Trophoblast cell (in vitro differentiated cells and primary cell): ENCODE measurements at regions not wholly inside any gene's neighbourhood (a gene's known extent, or its start where the extent isn't known, plus 50 kb on each side); places are given as distances from the start of the nearest gene placed in this dataset.
A peak's percentile ranks its signal among the peaks of the same experiment; 100 is the strongest.

ENCODE experiments used
- DNase-seq, 2 donors: peaks; one replicate each; pipeline ENCODE4 v3.0.0-alpha.2; 2016
- H2AFZ ChIP-seq: 2 replicates; pipeline ENCODE4 v1.6.1; 2013; ENCODE audit warnings: low read length, moderate library complexity, mild to moderate bottlenecking; ENCODE audit not compliant: insufficient read depth, poor library complexity
- H2AK5ac ChIP-seq: 2 replicates; pipeline ENCODE4 v1.6.1; 2013; ENCODE audit warnings: mild to moderate bottlenecking, low read length
- H2BK120ac ChIP-seq: 2 replicates; pipeline ENCODE4 v1.6.1; 2013; ENCODE audit warnings: low read length, mild to moderate bottlenecking, moderate library complexity; ENCODE audit not compliant: insufficient read depth, poor library complexity
- H2BK12ac ChIP-seq: 2 replicates; pipeline ENCODE4 v1.6.1; 2013; ENCODE audit warnings: mild to moderate bottlenecking, low read length, moderate library complexity
- H2BK5ac ChIP-seq: 2 replicates; pipeline ENCODE4 v1.6.1; 2013; ENCODE audit warnings: low read length, low read depth, moderate library complexity, mild to moderate bottlenecking; ENCODE audit not compliant: poor library complexity
- H3K14ac ChIP-seq: 2 replicates; pipeline ENCODE4 v1.6.1; 2013; ENCODE audit warnings: mild to moderate bottlenecking, low read length
- H3K18ac ChIP-seq: 2 replicates; pipeline ENCODE4 v1.6.1; 2013; ENCODE audit warnings: mild to moderate bottlenecking, low read length
- H3K23ac ChIP-seq: 2 replicates; pipeline ENCODE4 v1.6.1; 2013; ENCODE audit warnings: low read length
- H3K27ac ChIP-seq: 2 replicates; pipeline ENCODE4 v1.5.1; 2013; ENCODE audit warnings: low read depth, mild to moderate bottlenecking, inconsistent platforms, low read length, moderate library complexity
- H3K27me3 ChIP-seq: 2 replicates; pipeline ENCODE4 v1.6.1; 2013; ENCODE audit warnings: inconsistent platforms, mild to moderate bottlenecking, low read length, moderate library complexity; ENCODE audit not compliant: insufficient read depth
- H3K36me3 ChIP-seq, 2 experiments: 1 replicate in 1 of 2; 2 replicates in 1 of 2; pipeline ENCODE4 v1.6.1; 2013; ENCODE audit warnings: low read length in 2 of 2, mild to moderate bottlenecking in 2 of 2, moderate library complexity in 1 of 2; ENCODE audit not compliant: insufficient read depth in 2 of 2, control insufficient read depth in 1 of 2
- H3K4ac ChIP-seq: 2 replicates; pipeline ENCODE4 v1.6.1; 2013; ENCODE audit warnings: low read depth, mild to moderate bottlenecking, low read length, moderate library complexity
- H3K4me1 ChIP-seq, 2 experiments: 1 replicate in 1 of 2; 2 replicates in 1 of 2; pipeline ENCODE4 v1.6.1; 2013; ENCODE audit warnings: low read length in 2 of 2, mild to moderate bottlenecking in 2 of 2, moderate library complexity in 1 of 2; ENCODE audit not compliant: insufficient read depth in 2 of 2, control insufficient read depth in 1 of 2
- H3K4me2 ChIP-seq: 2 replicates; pipeline ENCODE4 v1.6.1; 2013; ENCODE audit warnings: inconsistent platforms, mild to moderate bottlenecking, low read length, moderate library complexity
- H3K4me3 ChIP-seq: 2 replicates; pipeline ENCODE4 v1.5.1; 2013; ENCODE audit warnings: mild to moderate bottlenecking, low read depth, low read length, inconsistent platforms
- H3K79me1 ChIP-seq: one replicate; pipeline ENCODE4 v1.6.1; 2013; ENCODE audit warnings: low read length
- H3K79me2 ChIP-seq: 2 replicates; pipeline ENCODE4 v1.6.1; 2013; ENCODE audit warnings: low read length, mild to moderate bottlenecking; ENCODE audit not compliant: control insufficient read depth, insufficient read depth, poor library complexity
- H3K9ac ChIP-seq: 2 replicates; pipeline ENCODE4 v1.6.1; 2013; ENCODE audit warnings: mild to moderate bottlenecking, low read length
- H3K9me3 ChIP-seq: 2 replicates; pipeline ENCODE4 v1.6.1; 2013; ENCODE audit warnings: low read depth, mild to moderate bottlenecking, control low read depth, inconsistent platforms, low read length; ENCODE audit not compliant: insufficient read depth
- H4K12ac ChIP-seq: 2 replicates; pipeline ENCODE4 v1.6.1; 2013; ENCODE audit warnings: low read depth, mild to moderate bottlenecking, low read length, moderate library complexity
- H4K8ac ChIP-seq: 2 replicates; pipeline ENCODE4 v1.6.1; 2013; ENCODE audit warnings: low read depth, mild to moderate bottlenecking, low read length, moderate library complexity
- H4K91ac ChIP-seq: one replicate; pipeline ENCODE4 v1.6.1; 2013; ENCODE audit warnings: low read depth, mild to moderate bottlenecking, low read length, moderate library complexity
- WGBS: extraction: QIAGEN DNeasy Blood & Tissue Kit; methylation state at CpG from one replicate; pipeline ENCODE4 v1.1.7; 2013; ENCODE audit warnings: missing lambda C conversion rate; ENCODE audit not compliant: insufficient read length, insufficient coverage; ENCODE audit errors: extremely low coverage; 5-methylcytosine and 5-hydroxymethylcytosine counted together

DNA sequence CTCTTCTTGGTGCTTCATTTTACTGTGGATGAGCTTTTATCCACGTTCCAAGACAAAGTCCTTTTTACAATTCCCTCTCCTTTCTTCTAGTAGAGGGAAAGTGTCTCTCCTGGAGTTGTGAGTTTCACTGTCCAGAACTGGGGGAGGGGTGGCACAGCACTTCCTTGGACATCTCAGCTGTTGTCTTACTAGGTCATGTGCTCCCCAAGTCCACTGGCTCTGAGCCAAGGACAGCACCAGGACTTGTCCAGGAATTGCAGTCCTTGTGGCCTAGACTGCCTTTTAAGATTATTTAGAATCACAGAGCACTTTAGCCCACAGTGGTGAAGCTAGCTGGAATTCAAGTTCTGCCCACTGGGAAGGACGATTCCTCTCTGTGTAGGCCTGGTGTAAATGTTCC is 700.2 kb upstream of the PTPRD start:
- no peak overlapping the region for H3K4me3 ChIP-seq
- H3K18ac ChIP-seq = no peak overlapping the region
- H2AK5ac ChIP-seq = no peak overlapping the region
- H3K79me1 ChIP-seq = no peaks in the 10 kb centered on the region
- H3K23ac ChIP-seq = no peak overlapping the region
- WGBS = no CpG with 5 or more reads among the region's 2 CpGs
- no peak overlapping the region for H3K14ac ChIP-seq
- no peak overlapping the region for H3K27ac ChIP-seq
- no peaks in the 10 kb centered on the region for H3K79me2 ChIP-seq
- H2BK12ac ChIP-seq = no peak overlapping the region
- H2BK120ac ChIP-seq = no peak overlapping the region
- H2BK5ac ChIP-seq = no peak overlapping the region
- no peak overlapping the region for H3K4me2 ChIP-seq
- H4K8ac ChIP-seq = no peak overlapping the region
- no peaks in the 10 kb centered on the region for H3K27me3 ChIP-seq
- no peak for DNase-seq
- H3K4me1 ChIP-seq = no peaks in the 10 kb centered on the region
- no peak overlapping the region for H4K12ac ChIP-seq
- no peak overlapping the region for H4K91ac ChIP-seq
- H3K36me3 ChIP-seq = no peaks in the 10 kb centered on the region
- H3K9ac ChIP-seq = no peak overlapping the region
- no peaks in the 10 kb centered on the region for H3K9me3 ChIP-seq
- no peak overlapping the region for H3K4ac ChIP-seq
- no peak overlapping the region for H2AFZ ChIP-seq

DNA sequence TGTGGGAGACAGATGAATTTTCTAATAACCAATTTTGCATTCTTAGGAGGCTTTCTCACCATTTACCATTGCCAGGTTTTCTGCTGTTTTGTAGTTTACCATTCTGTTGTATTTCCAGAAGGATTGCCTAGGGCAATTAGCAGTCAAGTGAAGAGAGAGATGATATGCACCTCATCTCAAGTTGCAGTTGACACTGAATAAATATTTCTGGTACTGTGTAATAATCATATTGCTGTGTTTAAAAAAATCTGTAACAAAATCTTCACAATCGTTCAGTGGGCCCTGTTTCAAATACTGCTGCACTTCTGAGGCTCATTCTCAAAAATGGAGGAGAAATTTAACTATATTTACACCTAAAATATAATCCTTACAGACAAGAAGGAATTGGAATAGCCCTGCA is 706.1 kb upstream of the PTPRD start:
- H3K4me1 ChIP-seq = no peaks in the 10 kb centered on the region
- H3K4me3 ChIP-seq = no peak overlapping the region
- no peak overlapping the region for H3K23ac ChIP-seq
- H2BK120ac ChIP-seq = no peak overlapping the region
- no peak overlapping the region for H3K4me2 ChIP-seq
- H4K12ac ChIP-seq = no peak overlapping the region
- no peak overlapping the region for H3K4ac ChIP-seq
- no peak overlapping the region for H3K18ac ChIP-seq
- H3K14ac ChIP-seq = no peak overlapping the region
- H3K27me3 ChIP-seq = no peaks in the 10 kb centered on the region
- DNase-seq = no peak
- H3K27ac ChIP-seq = no peak overlapping the region
- H2BK5ac ChIP-seq = no peak overlapping the region
- no peak overlapping the region for H4K8ac ChIP-seq
- H2AFZ ChIP-seq = no peak overlapping the region
- WGBS = no CpG with 5 or more reads among the region's 1 CpG
- H2BK12ac ChIP-seq = no peak overlapping the region
- H3K79me2 ChIP-seq = no peaks in the 10 kb centered on the region
- H2AK5ac ChIP-seq = no peak overlapping the region
- no peaks in the 10 kb centered on the region for H3K79me1 ChIP-seq
- H3K9me3 ChIP-seq = no peaks in the 10 kb centered on the region
- H3K36me3 ChIP-seq = no peaks in the 10 kb centered on the region
- no peak overlapping the region for H4K91ac ChIP-seq
- H3K9ac ChIP-seq = no peak overlapping the region

DNA sequence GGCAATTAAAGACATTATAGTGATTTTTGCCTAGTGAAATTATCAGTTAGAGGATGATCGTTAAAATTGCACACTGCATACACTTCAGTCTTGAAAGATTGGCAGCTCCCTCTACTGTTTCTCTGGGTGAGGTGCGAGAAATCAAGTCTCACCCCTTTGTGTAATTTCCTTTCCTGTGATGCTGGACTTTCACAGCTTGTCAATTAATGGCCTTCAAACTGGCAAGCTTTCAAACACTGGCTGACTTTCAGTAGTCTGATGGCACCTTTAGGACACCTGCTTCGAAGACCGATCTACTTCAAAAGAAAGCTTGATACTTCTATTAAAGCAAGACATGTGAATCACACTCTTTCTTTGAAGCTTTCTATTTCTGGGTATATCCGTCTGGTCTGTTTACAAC is 706.7 kb upstream of the PTPRD start:
- H3K9me3 ChIP-seq = no peaks in the 10 kb centered on the region

GRCh38 chr9:11320989-11321388 is 708.2 kb upstream of the PTPRD start:
- no peaks in the 10 kb centered on the region for H3K79me2 ChIP-seq
- H3K4ac ChIP-seq = no peak overlapping the region
- no peak overlapping the region for H2BK5ac ChIP-seq
- H3K14ac ChIP-seq = no peak overlapping the region
- no peak overlapping the region for H3K18ac ChIP-seq
- no peak for DNase-seq
- H3K79me1 ChIP-seq = no peaks in the 10 kb centered on the region
- no peak overlapping the region for H2BK120ac ChIP-seq
- H3K9ac ChIP-seq = no peak overlapping the region
- H4K12ac ChIP-seq = no peak overlapping the region
- no peak overlapping the region for H3K23ac ChIP-seq
- no peak overlapping the region for H3K4me3 ChIP-seq
- H3K27ac ChIP-seq = no peak overlapping the region
- no peak overlapping the region for H3K4me2 ChIP-seq
- H3K27me3 ChIP-seq = no peaks in the 10 kb centered on the region
- H2AFZ ChIP-seq = no peak overlapping the region
- H3K4me1 ChIP-seq = no peaks in the 10 kb centered on the region
- no peak overlapping the region for H4K8ac ChIP-seq
- H3K9me3 ChIP-seq = no peaks in the 10 kb centered on the region
- H2BK12ac ChIP-seq = no peak overlapping the region
- H3K36me3 ChIP-seq = no peaks in the 10 kb centered on the region
- no peak overlapping the region for H4K91ac ChIP-seq
- no peak overlapping the region for H2AK5ac ChIP-seq

More for the DNA sequence above, 706.7 kb upstream of the PTPRD start:
- Histone ChIP-seq H2BK5ac (no peak overlapping the region), H2AFZ (no peak overlapping the region), H2AK5ac (no peak overlapping the region), H3K79me2 (no peaks in the 10 kb centered on the region), H3K14ac (no peak overlapping the region), H3K4me2 (no peak overlapping the region), H3K18ac (no peak overlapping the region), H3K23ac (no peak overlapping the region), H2BK12ac (no peak overlapping the region), H3K4me1 (no peaks in the 10 kb centered on the region), H3K27ac (no peak overlapping the region), H2BK120ac (no peak overlapping the region), H3K27me3 (no peaks in the 10 kb centered on the region), H3K9ac (no peak overlapping the region), H3K4ac (no peak overlapping the region), H4K8ac (no peak overlapping the region), H4K91ac (no peak overlapping the region), H3K36me3 (no peaks in the 10 kb centered on the region), H4K12ac (no peak overlapping the region), H3K4me3 (no peak overlapping the region), H3K79me1 (no peaks in the 10 kb centered on the region)
- WGBS = no CpG with 5 or more reads among the region's 5 CpGs
- peak in 1 of 2 donors; percentile 1 for DNase-seq
